RWPE2 (cell line): ENCODE measurements at regions not wholly inside any gene's neighbourhood (a gene's known extent, or its start where the extent isn't known, plus 50 kb on each side); places are given as distances from the start of the nearest gene placed in this dataset.

Experiments used
- ATAC-seq: fragments of 200-7000 bp; cut with Tn5 transposase; 3 replicates; pipeline ENCODE4 v1.9.1; 2021; ENCODE audit warnings: low read depth
- DNase-seq: peaks from one replicate; pipeline ENCODE4 v3.0.0-alpha.2; 2020; ENCODE audit warnings: low spot score
- H3K27ac ChIP-seq: fragments of 450-650 bp; 2 replicates; pipeline ENCODE4 v1.5.1; 2017; ENCODE audit warnings: mild to moderate bottlenecking; ENCODE audit not compliant: poor library complexity, severe bottlenecking
- H3K27me3 ChIP-seq: fragments of 250-450 bp; sonication (Bioruptor Pico); 2 replicates; pipeline ENCODE4 v1.5.1; 2021; ENCODE audit warnings: mild to moderate bottlenecking, moderate library complexity; ENCODE audit not compliant: insufficient read depth, poor library complexity, severe bottlenecking
- H3K36me3 ChIP-seq: fragments of 250-450 bp; sonication (Bioruptor Pico); 2 replicates; pipeline ENCODE4 v1.5.1; 2020; ENCODE audit warnings: low read depth, mild to moderate bottlenecking, moderate library complexity
- H3K4me1 ChIP-seq: fragments of 250-450 bp; sonication (Bioruptor Pico); 2 replicates; pipeline ENCODE4 v1.5.1; 2021; ENCODE audit warnings: mild to moderate bottlenecking, moderate library complexity; ENCODE audit not compliant: insufficient read depth, poor library complexity, severe bottlenecking
- H3K4me3 ChIP-seq: fragments of 250-450 bp; sonication (Bioruptor Pico); 2 replicates; pipeline ENCODE4 v1.5.1; 2021; ENCODE audit warnings: mild to moderate bottlenecking, moderate library complexity; ENCODE audit not compliant: severe bottlenecking
- H3K9me3 ChIP-seq: fragments of 250-450 bp; sonication (Bioruptor Pico); 2 replicates; pipeline ENCODE4 v1.5.1; 2021; ENCODE audit warnings: mild to moderate bottlenecking, moderate library complexity; ENCODE audit not compliant: severe bottlenecking
- TF ChIP-seq, protein P1 (sequence below): fragments of 450-650 bp; IDR thresholded peaks from one replicate; pipeline ENCODE4 v1.5.1; 2017; ENCODE audit warnings: mild to moderate bottlenecking, moderate library complexity; ENCODE audit not compliant: poor library complexity, severe bottlenecking

DNA sequence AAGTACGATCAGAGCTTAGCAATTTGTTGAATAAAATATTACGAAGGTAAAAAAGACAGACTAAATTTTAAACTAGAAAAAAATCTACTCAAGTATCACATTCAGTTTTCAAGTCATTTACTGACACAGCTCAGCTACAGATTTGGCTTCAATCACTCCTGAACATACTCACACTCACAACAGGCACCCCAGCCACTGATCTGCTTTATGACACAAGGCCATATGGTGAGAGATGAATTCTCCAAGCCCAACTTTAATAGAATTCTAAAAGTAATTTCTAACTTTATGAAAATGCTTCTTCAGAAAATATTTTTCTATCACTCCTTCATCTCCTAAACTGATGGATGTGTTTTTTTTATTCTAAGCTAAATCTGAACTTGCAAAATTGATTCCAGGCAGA is 337.1 kb downstream of the HHIPL2 start:
- Histone ChIP-seq H3K27me3 (no peaks in the 10 kb centered on the region), H3K27ac (no peak overlapping the region), H3K9me3 (no peaks in the 10 kb centered on the region), H3K4me3 (no peak overlapping the region), H3K4me1 (no peaks in the 10 kb centered on the region), H3K36me3 (no peaks in the 10 kb centered on the region)
- DNase-seq = no peak
- TF ChIP-seq, protein P1, sequence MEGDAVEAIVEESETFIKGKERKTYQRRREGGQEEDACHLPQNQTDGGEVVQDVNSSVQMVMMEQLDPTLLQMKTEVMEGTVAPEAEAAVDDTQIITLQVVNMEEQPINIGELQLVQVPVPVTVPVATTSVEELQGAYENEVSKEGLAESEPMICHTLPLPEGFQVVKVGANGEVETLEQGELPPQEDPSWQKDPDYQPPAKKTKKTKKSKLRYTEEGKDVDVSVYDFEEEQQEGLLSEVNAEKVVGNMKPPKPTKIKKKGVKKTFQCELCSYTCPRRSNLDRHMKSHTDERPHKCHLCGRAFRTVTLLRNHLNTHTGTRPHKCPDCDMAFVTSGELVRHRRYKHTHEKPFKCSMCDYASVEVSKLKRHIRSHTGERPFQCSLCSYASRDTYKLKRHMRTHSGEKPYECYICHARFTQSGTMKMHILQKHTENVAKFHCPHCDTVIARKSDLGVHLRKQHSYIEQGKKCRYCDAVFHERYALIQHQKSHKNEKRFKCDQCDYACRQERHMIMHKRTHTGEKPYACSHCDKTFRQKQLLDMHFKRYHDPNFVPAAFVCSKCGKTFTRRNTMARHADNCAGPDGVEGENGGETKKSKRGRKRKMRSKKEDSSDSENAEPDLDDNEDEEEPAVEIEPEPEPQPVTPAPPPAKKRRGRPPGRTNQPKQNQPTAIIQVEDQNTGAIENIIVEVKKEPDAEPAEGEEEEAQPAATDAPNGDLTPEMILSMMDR = no peak
- ATAC-seq = no peak

DNA sequence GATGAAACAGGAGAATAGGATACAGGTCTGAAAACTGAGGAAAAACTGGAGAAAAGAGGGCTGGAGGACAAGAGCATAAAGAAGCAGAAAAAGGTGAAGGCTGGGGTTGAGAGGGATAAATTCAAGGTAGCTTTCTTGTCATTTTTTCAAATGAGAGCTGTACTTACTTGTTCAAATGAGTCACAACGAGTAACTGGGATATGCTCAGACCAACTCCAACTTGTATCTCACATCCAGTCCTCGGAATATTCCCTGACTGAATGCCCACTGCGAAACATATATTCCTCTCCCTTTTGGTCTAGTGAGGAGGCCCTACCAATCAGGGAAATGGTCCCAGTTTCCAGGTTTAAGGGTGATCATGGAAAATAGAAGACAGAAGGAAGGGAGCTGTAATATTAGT is 343.4 kb downstream of the HHIPL2 start:
- Histone ChIP-seq H3K27ac (no peak overlapping the region), H3K4me3 (no peak overlapping the region), H3K4me1 (no peaks in the 10 kb centered on the region), H3K27me3 (no peaks in the 10 kb centered on the region), H3K36me3 (no peaks in the 10 kb centered on the region), H3K9me3 (no peaks in the 10 kb centered on the region)
- DNase-seq = no peak
- TF ChIP-seq, protein P1 = no peak
- ATAC-seq = no peak

DNA sequence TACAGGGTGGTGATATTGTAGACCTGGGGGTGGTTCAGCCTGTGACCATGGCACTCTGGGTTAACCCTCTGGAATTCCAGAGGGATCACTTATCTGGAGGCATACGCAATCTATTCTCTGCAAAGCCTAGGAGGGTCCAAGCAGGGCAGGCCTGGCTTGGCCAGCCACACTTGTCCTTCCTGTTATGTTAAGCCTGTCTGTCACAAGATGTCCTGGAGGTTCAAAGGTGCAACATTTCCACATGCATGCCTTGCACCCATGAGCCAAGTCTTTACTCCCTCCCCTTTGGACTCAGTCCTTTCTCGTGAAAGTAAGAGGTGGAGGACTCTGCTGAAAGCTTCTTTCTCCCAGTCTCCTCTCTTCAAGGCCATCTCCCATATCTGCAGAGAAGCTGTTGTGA is 345.1 kb downstream of the HHIPL2 start:
- Histone ChIP-seq H3K4me3 (no peak overlapping the region), H3K4me1 (no peaks in the 10 kb centered on the region), H3K9me3 (no peaks in the 10 kb centered on the region), H3K36me3 (no peaks in the 10 kb centered on the region), H3K27me3 (no peaks in the 10 kb centered on the region), H3K27ac (no peak overlapping the region)
- TF ChIP-seq, protein P1 = no peak
- ATAC-seq (no peak), DNase-seq (no peak)

DNA sequence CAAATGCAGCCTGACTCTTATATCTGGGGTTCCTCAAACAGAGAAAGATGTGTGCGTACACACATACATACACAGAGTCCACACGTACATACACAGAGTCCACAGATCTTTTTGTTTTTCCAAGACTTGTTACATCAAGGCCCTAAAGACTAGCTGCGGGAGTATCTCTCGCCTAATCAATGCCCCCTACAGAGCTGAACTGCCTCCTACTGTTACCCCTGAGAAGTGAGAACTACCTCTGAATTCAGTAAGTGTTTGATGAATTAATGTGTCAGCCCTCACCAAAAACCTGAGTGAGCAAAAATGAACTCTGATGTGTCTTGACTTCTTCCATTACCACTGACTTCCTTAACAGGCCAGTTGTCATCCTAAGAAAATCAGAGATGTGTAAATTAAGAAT is 351.2 kb downstream of the HHIPL2 start:
- TF ChIP-seq, protein P1 = no peak
- Histone ChIP-seq H3K27ac (no peak overlapping the region), H3K4me3 (no peak overlapping the region), H3K4me1 (no peaks in the 10 kb centered on the region), H3K36me3 (no peaks in the 10 kb centered on the region), H3K9me3 (no peaks in the 10 kb centered on the region), H3K27me3 (no peaks in the 10 kb centered on the region)
- no peak for ATAC-seq
- no peak for DNase-seq

DNA sequence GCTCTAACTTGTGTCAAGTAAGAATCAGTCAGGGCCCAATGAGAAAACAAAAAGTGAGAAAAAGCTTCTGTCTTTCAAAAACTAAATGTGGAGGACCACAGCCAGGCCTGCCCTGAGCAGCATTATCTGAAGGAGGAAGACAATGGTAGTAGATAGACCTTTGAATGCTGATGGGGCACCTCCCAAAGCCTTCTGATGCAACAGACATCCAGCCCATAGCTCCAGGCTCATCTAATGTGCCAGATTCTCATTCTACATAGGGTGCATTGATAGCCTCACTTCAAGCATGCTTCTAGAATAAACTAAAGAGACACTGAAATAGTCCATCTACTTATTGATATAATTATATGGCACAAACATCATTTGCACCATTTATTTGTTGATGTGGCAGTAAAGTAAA is 351.6 kb downstream of the HHIPL2 start:
- Histone ChIP-seq H3K4me3 (no peak overlapping the region), H3K4me1 (no peaks in the 10 kb centered on the region), H3K36me3 (no peaks in the 10 kb centered on the region), H3K9me3 (no peaks in the 10 kb centered on the region), H3K27ac (no peak overlapping the region), H3K27me3 (no peaks in the 10 kb centered on the region)
- ATAC-seq (no peak), DNase-seq (no peak)
- TF ChIP-seq, protein P1 = no peak
